Type B pancreatic cell (in vitro differentiated cells): ENCODE measurements at regions not wholly inside any gene's neighbourhood (a gene's known extent, or its start where the extent isn't known, plus 50 kb on each side); places are given as distances from the start of the nearest gene placed in this dataset.

ENCODE experiments used
- DNase-seq: peaks from one replicate; pipeline ENCODE4 v3.0.0; 2021; ENCODE audit warnings: mixed read lengths; ENCODE audit not compliant: unreplicated experiment; ENCODE audit errors: extremely low spot score
- H3K27ac Mint-ChIP-seq: 2 replicates; pipeline ENCODE4 v1.8.0; 2021; ENCODE audit warnings: mild to moderate bottlenecking, mixed read lengths
- H3K27me3 Mint-ChIP-seq: 2 replicates; pipeline ENCODE4 v1.8.0; 2021; ENCODE audit warnings: mixed read lengths
- H3K36me3 Mint-ChIP-seq: 2 replicates; pipeline ENCODE4 v1.8.0; 2021; ENCODE audit warnings: mixed read lengths
- H3K4me1 Mint-ChIP-seq: one replicate; pipeline ENCODE4 v1.8.0; 2021; ENCODE audit warnings: mixed read lengths; ENCODE audit not compliant: unreplicated experiment
- H3K4me3 Mint-ChIP-seq: 2 replicates; pipeline ENCODE4 v1.8.0; 2021; ENCODE audit warnings: mild to moderate bottlenecking, mixed read lengths
- H3K9me3 Mint-ChIP-seq: 2 replicates; pipeline ENCODE4 v1.8.0; 2021; ENCODE audit warnings: mixed read lengths
- CTCF ChIP-seq: fragments of 200-600 bp; sonication (generic); conservative IDR thresholded peaks from 2 replicates; pipeline ENCODE4 v1.5.0; 2021; ENCODE audit warnings: antibody characterized with exemption, mild to moderate bottlenecking

- H3K4me3 Mint-ChIP-seq: no peak overlapping the region
- no peak overlapping the region for H3K27ac Mint-ChIP-seq
- no peak for DNase-seq
- TF ChIP-seq CTCF: no peak
- peaks cover 3% of the 10 kb centered on the region for H3K9me3 Mint-ChIP-seq
- no peaks in the 10 kb centered on the region for H3K27me3 Mint-ChIP-seq
- H3K36me3 Mint-ChIP-seq: no peaks in the 10 kb centered on the region
- peaks cover 5% of the 10 kb centered on the region for H3K4me1 Mint-ChIP-seq
Measured at GRCh38 chr21:15517394-15517793, 212.4 kb upstream of the USP25 start.

GRCh38 chr21:15520811-15521643 lies 208.8 kb upstream of the USP25 start:
- no peak for TF ChIP-seq CTCF
- Mint-ChIP-seq H3K9me3 (peaks cover 3% of the 10 kb centered on the region), H3K27ac (no peak overlapping the region), H3K27me3 (no peaks in the 10 kb centered on the region), H3K36me3 (no peaks in the 10 kb centered on the region), H3K4me1 (no peaks in the 10 kb centered on the region), H3K4me3 (no peak overlapping the region)
- DNase-seq: no peak

- no peak for DNase-seq
- Mint-ChIP-seq H3K27me3 (no peaks in the 10 kb centered on the region), H3K4me3 (no peak overlapping the region), H3K36me3 (no peaks in the 10 kb centered on the region), H3K27ac (no peak overlapping the region), H3K9me3 (peaks cover 3% of the 10 kb centered on the region), H3K4me1 (no peaks in the 10 kb centered on the region)
- TF ChIP-seq CTCF: no peak
Measured at GRCh38 chr21:15521644-15522001, 208.2 kb upstream of the USP25 start.

- no peak for TF ChIP-seq CTCF
- Mint-ChIP-seq H3K27ac (no peak overlapping the region), H3K27me3 (no peaks in the 10 kb centered on the region), H3K4me3 (no peak overlapping the region), H3K9me3 (peaks cover 3% of the 10 kb centered on the region), H3K36me3 (no peaks in the 10 kb centered on the region), H3K4me1 (no peaks in the 10 kb centered on the region)
- no peak for DNase-seq
Measured at GRCh38 chr21:15522148-15522547, 207.6 kb upstream of the USP25 start.

- Mint-ChIP-seq H3K36me3 (no peaks in the 10 kb centered on the region), H3K27me3 (no peaks in the 10 kb centered on the region), H3K4me3 (no peak overlapping the region), H3K27ac (no peak overlapping the region), H3K4me1 (no peaks in the 10 kb centered on the region), H3K9me3 (no peaks in the 10 kb centered on the region)
- no peak for TF ChIP-seq CTCF
- DNase-seq: no peak
Measured at GRCh38 chr21:15524855-15525254, 204.9 kb upstream of the USP25 start.
